NCI-H2227 (cell line): ENCODE measurements at regions not wholly inside any gene's neighbourhood (a gene's known extent, or its start where the extent isn't known, plus 50 kb on each side); places are given as distances from the start of the nearest gene placed in this dataset.
"Not testable (repeated sequence)": the region's sequence is repeated elsewhere in the genome, so short reads cannot be mapped to it uniquely, and the experiment has no call there.

ENCODE experiments used
- DNase-seq: peaks from one replicate; lab custom pipeline; 2025; ENCODE audit not compliant: unreplicated experiment; lab: John Stamatoyannopoulos, UW

- no peak for DNase-seq
Measured at GRCh38 chr20:1845163-1845523, 50.1 kb upstream of the SIRPA start.

GRCh38 chr20:1844325-1845162 lies 50.7 kb upstream of the SIRPA start:
- DNase-seq: no peak

DNA sequence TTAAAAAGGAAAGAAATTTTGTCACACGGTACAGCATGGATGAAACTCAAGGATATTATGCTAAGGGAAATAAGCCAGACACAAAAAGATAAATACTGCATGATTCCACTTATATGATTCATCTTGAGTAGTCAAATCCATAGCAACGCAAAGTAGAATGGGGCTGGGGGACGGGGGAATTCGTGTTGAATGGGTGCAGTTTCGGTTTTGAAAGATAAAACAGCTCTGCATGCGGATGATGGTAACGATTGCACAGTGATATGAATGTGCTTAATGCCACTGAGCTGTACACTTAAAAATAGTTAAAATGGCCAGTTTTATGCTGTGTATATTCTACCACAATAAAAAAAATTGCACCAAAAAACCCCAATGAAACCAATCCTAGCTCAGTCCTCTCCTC lies 52.9 kb upstream of the SIRPA start:
- no peak for DNase-seq

- no peak for DNase-seq
Measured at GRCh38 chr20:1841554-1842140, 53.6 kb upstream of the SIRPA start.

GRCh38 chr20:1840817-1841553 lies 54.2 kb upstream of the SIRPA start:
- DNase-seq: no peak

DNA sequence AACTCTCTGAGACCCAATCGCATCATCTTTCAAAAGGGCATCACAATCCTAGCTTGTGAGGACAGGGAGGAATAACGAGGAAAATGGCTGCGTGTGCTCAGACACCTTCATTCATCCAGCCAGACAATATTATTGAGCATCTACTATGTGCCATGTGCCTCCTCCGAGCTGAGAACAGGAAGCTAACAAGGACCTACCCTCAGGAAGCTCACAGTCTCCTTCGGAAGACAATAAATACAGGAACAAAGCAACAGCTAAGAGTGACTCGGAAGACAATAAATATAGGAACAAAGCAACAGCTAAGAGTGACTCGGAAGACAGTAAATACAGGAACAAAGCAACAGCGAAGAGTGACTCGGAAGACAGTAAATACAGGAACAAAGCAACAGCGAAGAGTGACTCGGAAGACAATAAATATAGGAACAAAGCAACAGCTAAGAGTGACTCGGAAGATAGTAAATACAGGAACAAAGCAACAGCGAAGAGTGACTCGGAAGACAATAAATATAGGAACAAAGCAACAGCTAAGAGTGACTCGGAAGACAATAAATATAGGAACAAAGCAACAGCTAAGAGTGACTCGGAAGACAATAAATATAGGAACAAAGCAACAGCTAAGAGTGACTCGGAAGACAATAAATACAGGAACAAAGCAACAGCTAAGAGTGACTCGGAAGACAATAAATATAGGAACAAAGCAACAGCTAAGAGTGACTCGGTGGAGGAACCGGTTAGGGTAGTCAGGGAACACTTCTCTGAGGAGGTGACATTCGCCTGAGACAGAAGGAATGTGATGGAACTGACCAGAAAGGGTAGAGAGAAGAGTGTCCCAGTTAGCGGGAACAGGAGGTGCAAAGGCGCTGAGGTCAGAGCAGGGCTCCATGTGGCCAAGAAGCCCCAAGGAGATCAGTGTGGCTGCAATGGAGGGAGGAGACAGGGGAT lies 55.6 kb upstream of the SIRPA start:
- not testable (repeated sequence) for DNase-seq

- peak; percentile 90 for DNase-seq
Measured at GRCh38 chr20:1838556-1839279, 56.5 kb upstream of the SIRPA start.

DNA sequence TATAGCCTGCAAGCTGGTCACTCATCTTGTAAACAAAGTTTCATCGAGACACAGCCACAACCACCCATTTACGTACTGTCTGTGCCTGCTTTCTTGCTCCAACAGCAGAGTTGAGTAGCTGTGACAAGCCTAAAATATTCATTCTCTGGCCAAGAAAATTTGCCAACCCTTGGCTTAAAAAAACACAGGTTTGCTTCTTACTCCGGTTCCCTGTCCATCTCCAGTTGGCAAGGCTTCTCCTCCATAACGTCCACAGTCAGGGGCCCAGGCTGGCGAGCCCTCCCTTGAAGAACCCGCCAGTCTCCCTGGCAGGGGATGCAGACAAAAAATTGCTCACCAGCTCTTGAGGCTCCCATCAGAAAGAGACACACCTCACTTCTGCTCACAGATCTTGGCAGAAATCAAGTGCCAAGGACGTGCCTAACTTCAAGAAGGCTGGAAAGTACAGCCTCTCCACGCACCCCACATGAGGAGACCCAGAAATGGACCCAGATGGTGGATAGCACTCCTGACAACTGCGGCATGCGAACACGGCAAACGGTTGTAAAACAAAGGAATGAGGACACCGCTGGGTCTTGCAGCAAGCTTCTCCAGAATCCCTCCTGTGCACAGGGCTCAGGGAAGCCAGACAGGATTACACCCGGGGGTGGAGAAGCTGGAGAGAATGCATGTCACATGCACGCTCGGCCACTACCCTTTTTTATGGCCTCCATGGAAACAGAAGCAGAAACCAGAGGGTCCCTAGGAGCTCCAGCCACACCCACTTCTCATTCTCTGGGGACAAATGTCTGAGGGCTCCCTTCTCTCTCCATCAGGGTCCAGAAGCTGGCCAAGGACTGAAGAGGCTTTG lies 59.8 kb upstream of the SIRPA start:
- DNase-seq: no peak

DNA sequence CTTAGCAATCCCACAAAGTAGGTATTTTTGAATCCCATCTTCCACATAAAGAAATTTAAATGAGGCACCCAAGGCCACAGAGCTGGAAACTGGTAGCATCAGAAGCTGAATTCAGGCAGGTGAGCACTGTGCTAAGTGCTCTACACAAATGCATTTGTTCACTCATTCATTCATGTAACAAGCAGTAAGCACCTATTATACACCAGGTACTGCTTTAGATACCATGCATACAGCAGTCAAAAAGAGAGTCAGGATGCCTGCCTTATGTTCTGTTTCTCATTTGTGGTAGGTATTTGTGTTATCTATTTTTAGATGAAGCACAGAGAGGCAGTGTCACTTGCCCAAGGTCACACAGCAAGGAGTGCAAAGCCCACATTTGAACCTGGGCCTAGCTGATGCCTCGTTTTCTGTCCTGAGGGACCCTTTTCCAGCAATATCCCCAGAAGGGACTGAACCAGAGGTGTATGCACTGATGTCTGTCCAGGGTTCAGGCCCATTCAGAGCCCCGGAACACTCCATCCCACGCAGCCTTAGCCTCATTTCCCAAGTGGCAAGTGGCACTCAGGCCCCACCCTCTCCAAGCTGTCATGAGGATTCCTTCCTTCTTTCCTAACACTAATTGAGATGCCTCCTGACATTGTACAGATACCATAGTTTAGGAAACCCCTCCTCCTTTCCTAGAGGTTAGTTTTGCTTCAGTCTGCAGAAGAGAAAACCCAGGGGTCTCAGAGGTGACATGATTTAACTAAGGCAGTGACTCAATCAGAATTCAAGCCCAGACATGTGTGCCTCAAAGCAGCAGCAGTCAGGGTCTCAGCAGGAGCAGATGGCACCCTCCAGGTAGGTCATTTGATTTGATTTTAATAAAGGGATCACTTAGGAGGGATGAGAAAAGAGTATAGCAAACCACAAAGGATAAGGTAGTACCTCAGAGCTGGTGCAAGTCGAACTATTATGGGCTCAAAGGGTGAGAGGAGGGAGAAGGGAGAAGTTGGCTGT lies 61.2 kb upstream of the SIRPA start:
- peak; percentile 25 for DNase-seq

DNA sequence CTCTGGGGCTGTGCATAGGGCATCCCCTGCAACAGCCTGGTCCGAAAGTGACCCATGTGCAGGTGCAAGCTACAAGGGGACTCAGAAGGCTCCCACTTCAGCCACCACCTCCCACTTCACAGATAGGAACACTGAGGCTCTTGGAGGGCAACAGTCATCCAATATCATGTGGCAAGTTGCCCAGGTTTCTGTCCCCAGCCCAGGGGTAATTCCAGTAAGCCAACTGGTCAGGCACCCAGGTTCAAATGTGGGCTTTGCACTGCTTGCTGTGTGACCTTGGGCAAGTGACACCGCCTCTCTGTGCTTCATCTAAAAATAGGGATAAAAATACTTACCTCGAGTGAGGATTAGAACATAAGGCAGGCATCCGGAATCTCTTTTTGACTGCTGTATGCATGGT lies 62.0 kb upstream of the SIRPA start:
- no peak for DNase-seq

DNA sequence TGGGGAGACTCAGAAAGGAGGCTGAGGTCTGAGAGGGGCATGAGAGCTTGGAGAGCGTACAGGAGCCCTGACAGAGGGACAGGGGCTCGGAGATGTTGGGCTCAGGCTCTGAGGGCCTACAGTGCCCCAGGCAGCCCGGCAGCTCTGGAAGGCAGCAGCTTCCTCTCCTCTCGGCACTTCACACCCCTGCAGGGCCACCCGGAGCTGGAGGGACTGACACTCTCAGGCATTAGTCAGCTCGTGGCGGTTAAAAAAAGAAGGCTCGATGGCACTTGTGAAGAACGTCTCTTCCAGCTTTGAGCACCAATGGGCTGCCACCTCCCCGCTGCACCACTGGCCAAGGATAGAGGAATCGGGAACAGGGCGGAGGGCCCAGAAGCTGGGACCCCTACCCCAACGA lies 62.6 kb upstream of the SIRPA start:
- DNase-seq: no peak

DNA sequence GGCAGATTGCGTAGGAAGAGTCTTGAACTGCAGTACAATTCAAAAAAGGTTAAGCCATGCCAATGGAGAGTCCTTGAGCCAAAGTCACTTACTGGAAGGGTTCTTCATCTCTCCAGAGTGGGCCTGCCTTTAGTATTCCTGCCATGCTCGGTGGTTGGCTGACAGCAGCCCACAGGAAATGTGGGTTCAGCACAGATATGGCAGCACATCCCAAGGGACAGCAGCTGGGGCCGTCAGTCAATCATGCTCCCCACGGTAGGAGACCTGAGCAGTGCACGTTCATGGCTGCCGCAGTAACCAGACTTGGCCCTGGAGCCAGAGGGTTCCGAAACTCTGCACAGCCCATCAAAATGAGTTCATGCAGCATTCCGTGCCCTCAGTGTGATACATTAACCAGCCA lies 63.6 kb upstream of the SIRPA start:
- DNase-seq: no peak

GRCh38 chr20:1831096-1831495 lies 64.1 kb upstream of the SIRPA start:
- DNase-seq: no peak

GRCh38 chr20:1830240-1830639 lies 65.0 kb upstream of the SIRPA start:
- no peak for DNase-seq

- DNase-seq: no peak
Measured at GRCh38 chr20:1829531-1829930, 65.7 kb upstream of the SIRPA start.

DNA sequence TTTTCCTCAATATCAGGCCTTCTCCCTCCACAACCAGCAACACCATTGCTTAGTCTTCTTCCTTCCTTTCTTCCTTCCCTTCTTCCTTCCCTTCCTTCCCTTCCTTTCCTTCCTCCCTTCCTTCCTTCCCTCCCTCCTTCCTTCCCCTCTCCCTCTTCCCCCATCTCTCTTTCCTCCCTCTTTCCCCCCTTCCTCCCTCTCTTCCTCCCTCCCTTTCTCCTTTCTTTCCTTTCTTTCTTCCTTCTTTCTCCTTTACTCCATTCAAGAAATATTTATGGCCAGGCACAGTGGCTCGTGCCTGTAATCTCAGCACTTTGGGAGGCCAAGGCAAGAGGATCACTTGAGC lies 66.4 kb upstream of the SIRPA start:
- no peak for DNase-seq

GRCh38 chr20:1827974-1828785 lies 67.0 kb upstream of the SIRPA start:
- DNase-seq: no peak
